GM19463 (cell line): ENCODE measurements at regions not wholly inside any gene's neighbourhood (a gene's known extent, or its start where the extent isn't known, plus 50 kb on each side); places are given as distances from the start of the nearest gene placed in this dataset.
A peak's percentile ranks its signal among the peaks of the same experiment; 100 is the strongest.

Source experiments
- ATAC-seq: cut with Tn5 transposase; IDR thresholded peaks from one replicate; pipeline ENCODE4 v1.9.1; 2021; ENCODE audit warnings: mild to moderate bottlenecking, moderate library complexity; ENCODE audit not compliant: unreplicated experiment

GRCh38 chr1:199151634-199152425 lies 513.0 kb downstream of the PTPRC start:
- ATAC-seq = peak; percentile 59

- ATAC-seq = no peak
These were observed 513.8 kb downstream of the PTPRC start for GRCh38 chr1:199152676-199153075.

- ATAC-seq = no peak
These were observed 516.6 kb downstream of the PTPRC start for GRCh38 chr1:199155166-199156019.

- ATAC-seq = peak; percentile 54
These were observed 518.7 kb downstream of the PTPRC start for GRCh38 chr1:199157494-199157893.

- ATAC-seq = no peak
These were observed 521.9 kb downstream of the PTPRC start for GRCh38 chr1:199160521-199161318.

DNA sequence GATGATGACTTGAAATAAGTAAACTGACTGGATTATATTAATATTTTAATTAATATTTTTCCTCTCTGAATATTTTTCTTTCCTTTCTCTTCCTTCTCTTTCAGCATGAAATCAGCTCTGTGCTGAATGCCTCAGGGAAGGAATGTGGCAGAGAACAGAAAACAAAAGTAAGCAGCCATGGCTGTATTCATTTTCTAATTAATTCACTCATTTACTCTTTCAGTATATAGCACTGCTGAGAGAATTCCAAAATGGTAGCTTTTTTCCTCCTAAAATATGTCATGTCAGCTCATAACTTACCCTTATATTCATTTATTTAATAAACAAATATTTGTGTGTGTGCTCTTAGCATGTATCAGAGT lies 522.5 kb downstream of the PTPRC start:
- no peak for ATAC-seq

GRCh38 chr1:199161766-199162303 lies 523.0 kb downstream of the PTPRC start:
- ATAC-seq = no peak

- ATAC-seq = no peak
These were observed 524.4 kb downstream of the PTPRC start for GRCh38 chr1:199163267-199163666.

- ATAC-seq = peak; percentile 39
These were observed 524.8 kb downstream of the PTPRC start for GRCh38 chr1:199163670-199164069.

DNA sequence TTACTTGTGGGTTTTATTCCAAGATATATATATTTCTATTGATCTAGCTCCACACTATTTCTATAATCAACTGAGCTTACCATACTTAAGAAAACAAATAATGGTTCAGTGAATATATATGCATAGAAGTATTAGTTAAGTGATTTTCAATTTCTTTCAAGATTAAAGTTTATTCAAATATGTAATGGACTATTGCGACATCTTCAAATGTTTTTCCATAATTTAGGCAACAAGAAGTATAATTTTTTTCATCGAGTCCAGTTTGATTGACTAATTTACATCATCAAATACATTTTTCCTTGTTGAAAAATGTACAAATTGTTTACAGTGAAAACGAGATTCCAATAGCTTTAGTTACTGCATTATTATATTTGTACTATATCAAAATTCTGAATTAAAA lies 528.6 kb downstream of the PTPRC start:
- ATAC-seq = no peak

- ATAC-seq = no peak
These were observed 530.2 kb downstream of the PTPRC start for GRCh38 chr1:199168888-199169585.

- no peak for ATAC-seq
These were observed 531.9 kb downstream of the PTPRC start for GRCh38 chr1:199170711-199171110.

DNA sequence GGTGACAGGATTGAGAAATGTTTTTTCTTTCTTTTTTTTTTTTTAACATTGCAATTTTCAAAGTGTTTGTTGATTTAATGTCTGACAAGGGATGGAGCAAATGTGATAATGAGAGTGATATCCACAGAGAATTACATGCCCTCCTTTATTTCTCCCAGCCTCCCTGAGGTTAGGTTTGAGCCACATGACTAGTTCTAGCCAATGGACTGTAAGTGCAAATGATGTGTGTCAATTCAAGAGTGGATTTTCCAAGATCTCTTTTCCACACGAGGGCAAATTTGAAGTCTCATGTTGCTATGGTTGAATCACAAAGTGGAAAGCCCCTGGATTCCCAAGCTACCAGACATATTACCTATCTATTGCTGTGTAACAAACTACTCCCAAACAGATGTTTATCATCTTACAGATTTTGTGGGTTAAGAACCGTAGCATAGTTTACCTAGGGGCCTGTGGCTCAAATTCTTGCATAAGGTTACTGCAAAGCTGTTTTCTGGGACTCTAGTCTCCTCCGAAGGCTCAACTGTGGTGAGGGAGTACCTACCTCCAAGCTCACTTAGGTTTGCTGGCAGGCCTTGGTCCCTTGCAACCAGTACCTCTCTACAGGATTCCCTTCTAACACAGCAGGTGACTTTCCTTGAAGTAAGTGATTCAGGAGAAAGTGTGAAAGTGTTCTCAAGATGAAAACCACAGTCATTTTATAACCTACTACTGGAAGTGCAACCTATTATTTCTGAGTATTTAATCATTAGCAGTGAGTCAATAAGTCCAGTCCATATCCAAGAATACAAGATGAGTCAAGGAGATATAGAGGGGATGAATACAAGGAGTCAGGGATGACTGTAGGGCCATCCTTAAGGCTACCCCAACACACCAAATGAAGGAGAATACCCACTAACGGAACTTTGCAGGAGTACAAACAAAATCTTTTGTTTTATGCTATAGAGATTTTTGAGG lies 533.6 kb downstream of the PTPRC start:
- no peak for ATAC-seq

DNA sequence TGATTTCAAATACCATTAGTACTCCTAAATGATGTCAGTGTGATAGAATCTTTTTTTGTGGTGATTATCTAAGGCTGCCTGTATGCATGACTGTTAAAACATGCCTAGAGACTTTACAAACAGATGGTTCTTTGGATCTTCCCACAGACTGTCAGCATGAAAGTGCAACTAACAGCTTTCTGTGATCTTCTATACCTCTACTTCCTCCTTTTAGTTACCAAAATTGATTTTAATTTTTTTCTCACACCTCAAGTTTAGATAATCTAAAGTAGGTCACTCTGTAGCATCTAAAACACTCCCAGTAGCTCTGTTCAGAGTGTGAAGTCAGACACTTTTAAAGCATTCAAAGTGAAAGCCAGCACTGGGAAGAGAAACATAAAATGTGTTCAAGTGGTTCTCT lies 534.5 kb downstream of the PTPRC start:
- ATAC-seq = peak; percentile 94

DNA sequence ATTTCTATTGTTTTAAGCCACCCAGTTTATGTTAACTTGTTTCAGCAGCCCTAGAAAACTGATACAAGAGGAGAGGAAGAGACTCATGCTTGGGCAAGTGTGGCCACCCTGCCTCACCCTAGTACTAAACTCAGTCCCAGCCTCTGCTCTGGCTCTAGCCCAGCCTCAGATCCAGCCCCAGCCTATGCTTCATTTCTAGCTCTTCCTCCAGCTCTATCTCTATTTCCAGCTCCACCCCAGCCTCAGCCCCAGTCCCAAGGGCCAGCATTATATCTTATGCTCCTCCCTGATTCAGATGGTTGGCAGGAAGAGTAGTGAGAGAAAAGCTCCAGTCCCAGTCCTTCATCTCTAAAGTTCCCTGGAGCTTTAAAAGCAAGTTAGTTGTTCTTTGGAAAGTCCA lies 535.5 kb downstream of the PTPRC start:
- ATAC-seq = no peak

GRCh38 chr1:199176713-199177112 lies 537.9 kb downstream of the PTPRC start:
- ATAC-seq = no peak

DNA sequence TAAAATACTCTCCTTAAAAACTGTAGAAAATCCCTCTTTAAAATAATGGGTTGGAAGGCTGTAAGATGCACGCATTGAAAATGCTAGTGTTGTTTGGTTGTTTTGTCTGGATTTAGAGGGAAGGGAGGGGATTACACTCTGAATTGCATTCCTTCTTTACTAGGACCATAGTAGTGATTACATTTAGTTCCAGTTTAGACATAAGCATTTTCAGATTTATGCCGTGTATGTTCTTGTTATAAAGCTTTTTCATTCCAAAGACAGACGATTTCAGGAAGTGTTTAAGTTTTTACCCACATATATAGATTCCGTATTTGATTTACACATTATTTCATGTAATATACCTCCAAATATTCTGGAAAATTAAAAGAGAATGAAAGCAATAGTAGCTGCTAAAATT lies 538.4 kb downstream of the PTPRC start:
- ATAC-seq = no peak

DNA sequence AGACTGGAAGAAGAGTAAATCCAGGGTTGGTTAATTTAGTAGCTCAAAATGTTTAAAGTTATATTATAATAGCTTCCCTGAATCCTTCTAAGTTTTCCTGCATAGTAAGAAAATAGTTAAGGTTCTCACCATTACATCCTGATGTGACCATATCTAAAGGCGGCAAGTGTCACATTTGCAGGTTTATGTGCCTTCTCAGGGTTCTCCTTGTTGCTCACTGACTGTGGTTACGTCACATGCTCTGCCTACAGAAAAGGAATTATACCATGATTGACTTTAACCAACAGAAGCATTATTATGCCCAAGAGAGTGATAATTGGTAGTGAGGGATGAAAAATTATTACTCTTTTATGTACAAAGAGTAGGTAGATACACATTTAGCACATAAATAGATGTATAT lies 539.8 kb downstream of the PTPRC start:
- no peak for ATAC-seq

GRCh38 chr1:199182186-199182843 lies 543.5 kb downstream of the PTPRC start:
- ATAC-seq = peak; percentile 82
